HG03432 (cell line): ENCODE measurements at regions not wholly inside any gene's neighbourhood (a gene's known extent, or its start where the extent isn't known, plus 50 kb on each side); places are given as distances from the start of the nearest gene placed in this dataset.
"Not testable (repeated sequence)": the region's sequence is repeated elsewhere in the genome, so short reads cannot be mapped to it uniquely, and the experiment has no call there.

Experiments
- ATAC-seq: cut with Tn5 transposase; IDR thresholded peaks from one replicate; pipeline ENCODE4 v1.9.1; 2021; ENCODE audit warnings: mild to moderate bottlenecking, moderate library complexity; ENCODE audit not compliant: unreplicated experiment

- ATAC-seq: no peak
Observed at GRCh38 chr2:90209009-90209408, 1517.5 kb downstream of the RPIA start.

- ATAC-seq: no peak
Observed at GRCh38 chr2:90209806-90210205, 1518.3 kb downstream of the RPIA start.

GRCh38 chr2:90215880-90216279, 1524.4 kb downstream of the RPIA start:
- not testable (repeated sequence) for ATAC-seq

- ATAC-seq: not testable (repeated sequence)
Observed at GRCh38 chr2:90216801-90217200, 1525.3 kb downstream of the RPIA start.

GRCh38 chr2:90218534-90218933, 1527.1 kb downstream of the RPIA start:
- not testable (repeated sequence) for ATAC-seq

GRCh38 chr2:90220623-90221299, 1529.3 kb downstream of the RPIA start:
- ATAC-seq: not testable (repeated sequence)

GRCh38 chr2:90221300-90221651, 1529.8 kb downstream of the RPIA start:
- ATAC-seq: no peak

- not testable (repeated sequence) for ATAC-seq
Observed at GRCh38 chr2:90224767-90225166, 1533.3 kb downstream of the RPIA start.

- not testable (repeated sequence) for ATAC-seq
Observed at GRCh38 chr2:90226465-90227072, 1535.1 kb downstream of the RPIA start.

GRCh38 chr2:90231199-90231598, 1539.7 kb downstream of the RPIA start:
- ATAC-seq: not testable (repeated sequence)

- ATAC-seq: not testable (repeated sequence)
Observed at GRCh38 chr2:90235452-90235851, 1544.0 kb downstream of the RPIA start.

- ATAC-seq: not testable (repeated sequence)
Observed at GRCh38 chr2:90237923-90238361, 1546.5 kb downstream of the RPIA start.

- not testable (repeated sequence) for ATAC-seq
Observed at GRCh38 chr2:90238505-90239230, 1547.2 kb downstream of the RPIA start.

- not testable (repeated sequence) for ATAC-seq
Observed at GRCh38 chr2:90239769-90240168, 1548.3 kb downstream of the RPIA start.

- not testable (repeated sequence) for ATAC-seq
Observed at GRCh38 chr2:90244902-90245765, 1553.7 kb downstream of the RPIA start.

GRCh38 chr2:90248400-90248799, 1556.9 kb downstream of the RPIA start:
- not testable (repeated sequence) for ATAC-seq

- ATAC-seq: not testable (repeated sequence)
Observed at GRCh38 chr2:90250350-90250749, 1558.9 kb downstream of the RPIA start.

GRCh38 chr2:90251576-90251975, 1560.1 kb downstream of the RPIA start:
- not testable (repeated sequence) for ATAC-seq

- ATAC-seq: not testable (repeated sequence)
Observed at GRCh38 chr2:90253306-90253705, 1561.8 kb downstream of the RPIA start.

- not testable (repeated sequence) for ATAC-seq
Observed at GRCh38 chr2:90266888-90267287, 1575.4 kb downstream of the RPIA start.

GRCh38 chr2:90287751-90288150, 1596.3 kb downstream of the RPIA start:
- ATAC-seq: not testable (repeated sequence)
